ENCODE measurements at regions not wholly inside any gene's neighbourhood (a gene's known extent, or its start where the extent isn't known, plus 50 kb on each side); places are given as distances from the start of the nearest gene placed in this dataset.

DNA sequence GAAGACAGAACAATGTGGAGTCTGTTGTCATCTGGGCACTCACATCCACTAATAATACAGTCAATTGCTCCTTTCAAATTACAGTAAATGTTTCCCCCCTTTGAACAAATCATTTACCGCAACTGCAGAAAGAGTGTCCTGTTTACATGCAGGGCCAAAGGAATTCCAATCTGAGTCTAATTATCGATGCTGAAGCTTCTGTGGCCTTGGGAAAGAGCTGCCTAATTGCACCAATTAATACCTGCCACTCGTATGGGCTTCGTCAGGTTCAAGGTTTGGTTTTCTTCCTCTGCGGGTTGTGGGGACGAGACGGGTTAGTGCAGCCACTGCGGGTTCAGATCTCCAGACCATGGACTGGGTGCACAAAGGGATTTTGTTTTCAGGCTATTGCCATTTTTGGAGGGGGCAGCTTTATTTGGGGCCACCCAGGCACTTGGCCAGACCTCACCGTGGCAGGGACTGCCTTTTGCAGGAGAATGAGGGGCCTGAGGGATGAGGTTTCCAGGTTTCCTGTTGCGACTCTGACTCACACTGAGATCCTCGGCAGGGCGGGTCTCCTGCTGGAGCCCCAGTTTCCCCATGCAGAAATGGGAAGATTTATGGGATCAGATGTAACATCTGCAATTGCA is 147.6 kb downstream of the MIAT start:
- H3K27ac Mint-ChIP-seq, result no peak overlapping the region
- no peak overlapping the region for H3K4me3 Mint-ChIP-seq
- no peaks in the 10 kb centered on the region for H3K9me3 Mint-ChIP-seq
- H3K36me3 Mint-ChIP-seq (ENCODE audit: low read depth), result peaks cover 8% of the 10 kb centered on the region
- H3K27me3 Mint-ChIP-seq, result no peaks in the 10 kb centered on the region
- no peak for DNase-seq
- no peaks in the 10 kb centered on the region for H3K4me1 Mint-ChIP-seq (ENCODE audit: low read depth)

- DNase-seq, result no peak
- Mint-ChIP-seq H3K27ac (no peak overlapping the region), H3K4me1 (ENCODE audit: low read depth) (no peaks in the 10 kb centered on the region), H3K4me3 (no peak overlapping the region), H3K27me3 (no peaks in the 10 kb centered on the region), H3K9me3 (no peaks in the 10 kb centered on the region), H3K36me3 (ENCODE audit: low read depth) (peaks cover 2% of the 10 kb centered on the region)
These were observed 149.2 kb downstream of the MIAT start for GRCh38 chr22:26806445-26807175.

- Mint-ChIP-seq H3K27ac (no peak overlapping the region), H3K27me3 (no peaks in the 10 kb centered on the region), H3K9me3 (peaks cover 4% of the 10 kb centered on the region), H3K4me1 (ENCODE audit: low read depth) (no peaks in the 10 kb centered on the region), H3K36me3 (ENCODE audit: low read depth) (peaks cover 11% of the 10 kb centered on the region), H3K4me3 (no peak overlapping the region)
- DNase-seq, result no peak
These were observed 154.2 kb downstream of the MIAT start for GRCh38 chr22:26811647-26811992.

GRCh38 chr22:26812731-26813130 is 155.3 kb downstream of the MIAT start:
- H3K4me3 Mint-ChIP-seq, result no peak overlapping the region
- H3K27me3 Mint-ChIP-seq, result no peaks in the 10 kb centered on the region
- no peak overlapping the region for H3K27ac Mint-ChIP-seq
- H3K36me3 Mint-ChIP-seq (ENCODE audit: low read depth), result peaks cover 19% of the 10 kb centered on the region
- H3K4me1 Mint-ChIP-seq (ENCODE audit: low read depth), result no peaks in the 10 kb centered on the region
- DNase-seq, result no peak
- H3K9me3 Mint-ChIP-seq, result peaks cover 12% of the 10 kb centered on the region

DNA sequence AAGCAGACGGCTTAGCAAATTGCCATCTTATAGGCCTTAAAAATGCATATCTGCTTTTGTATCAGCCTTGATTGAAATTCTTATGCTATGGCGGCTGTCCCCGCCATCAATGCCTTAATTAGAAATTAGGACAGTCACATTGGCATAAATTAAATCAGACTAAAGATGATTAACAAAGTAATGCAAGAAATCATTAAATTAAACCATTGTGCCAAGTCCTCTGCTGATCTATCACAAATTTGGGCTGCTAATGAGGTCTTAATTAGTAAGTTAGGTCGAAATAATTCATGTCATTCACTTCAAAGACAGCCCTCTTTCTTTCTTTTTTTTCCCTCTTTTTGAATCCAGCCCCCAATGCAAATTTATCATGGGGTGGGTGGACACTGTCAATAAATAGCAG is 159.3 kb downstream of the MIAT start:
- H3K4me1 Mint-ChIP-seq (ENCODE audit: low read depth), result no peaks in the 10 kb centered on the region
- H3K9me3 Mint-ChIP-seq, result peaks cover 19% of the 10 kb centered on the region
- no peak for DNase-seq
- H3K36me3 Mint-ChIP-seq (ENCODE audit: low read depth), result peaks cover 28% of the 10 kb centered on the region
- H3K4me3 Mint-ChIP-seq, result no peak overlapping the region
- no peaks in the 10 kb centered on the region for H3K27me3 Mint-ChIP-seq
- no peak overlapping the region for H3K27ac Mint-ChIP-seq

GRCh38 chr22:26817926-26818325 is 160.5 kb downstream of the MIAT start:
- Mint-ChIP-seq H3K27me3 (no peaks in the 10 kb centered on the region), H3K27ac (no peak overlapping the region), H3K4me1 (ENCODE audit: low read depth) (no peaks in the 10 kb centered on the region), H3K36me3 (ENCODE audit: low read depth) (peaks cover 28% of the 10 kb centered on the region), H3K4me3 (no peak overlapping the region), H3K9me3 (peaks cover 19% of the 10 kb centered on the region)
- no peak for DNase-seq

DNA sequence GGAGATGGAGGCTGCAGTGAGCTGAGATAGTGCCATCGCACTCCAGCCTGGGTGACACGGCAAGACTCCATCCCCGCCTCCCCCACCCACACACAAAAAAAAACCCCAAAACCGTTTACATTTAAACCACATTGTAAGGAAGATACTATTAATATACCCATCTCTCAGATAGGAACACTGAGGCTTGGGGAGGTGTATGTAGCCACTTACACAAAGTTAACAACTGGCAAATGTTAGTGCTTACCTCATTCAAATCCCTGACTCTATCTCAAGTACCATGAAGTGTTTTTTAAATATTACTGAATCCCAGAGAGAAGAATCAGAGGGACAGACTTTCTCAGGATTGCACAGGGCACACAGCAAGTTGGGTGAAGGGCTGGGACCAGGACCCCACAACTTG is 164.5 kb downstream of the MIAT start:
- Mint-ChIP-seq H3K4me1 (ENCODE audit: low read depth) (no peaks in the 10 kb centered on the region), H3K27me3 (no peaks in the 10 kb centered on the region), H3K36me3 (ENCODE audit: low read depth) (peaks cover 17% of the 10 kb centered on the region), H3K4me3 (no peak overlapping the region), H3K9me3 (peaks cover 15% of the 10 kb centered on the region), H3K27ac (no peak overlapping the region)
- DNase-seq, result no peak

DNA sequence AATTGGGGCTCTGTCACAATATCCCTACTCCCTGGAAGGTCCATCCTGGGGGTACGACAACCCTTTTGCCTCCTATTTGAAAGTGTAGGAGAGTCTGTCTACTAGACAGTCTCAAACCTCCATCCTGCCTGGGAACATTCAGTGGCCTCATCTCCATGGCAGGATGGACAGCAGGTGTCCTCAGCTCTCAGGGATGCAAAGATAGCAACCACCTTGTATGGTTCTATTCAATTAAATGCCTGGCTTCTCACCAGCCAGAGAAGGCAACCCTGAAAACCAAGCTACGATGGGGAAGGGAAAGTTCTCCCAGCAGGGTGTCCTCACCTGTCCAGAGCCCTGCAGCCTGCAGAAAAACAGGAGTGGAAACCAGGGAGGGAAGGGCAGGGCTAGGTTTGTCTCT is 164.9 kb downstream of the MIAT start:
- Mint-ChIP-seq H3K9me3 (peaks cover 11% of the 10 kb centered on the region), H3K27me3 (no peaks in the 10 kb centered on the region), H3K36me3 (ENCODE audit: low read depth) (peaks cover 13% of the 10 kb centered on the region), H3K4me1 (ENCODE audit: low read depth) (no peaks in the 10 kb centered on the region), H3K4me3 (no peak overlapping the region), H3K27ac (no peak overlapping the region)
- no peak for DNase-seq

GRCh38 chr22:26823966-26824365 is 166.6 kb downstream of the MIAT start:
- Mint-ChIP-seq H3K4me1 (ENCODE audit: low read depth) (no peaks in the 10 kb centered on the region), H3K9me3 (no peaks in the 10 kb centered on the region), H3K36me3 (ENCODE audit: low read depth) (peaks cover 2% of the 10 kb centered on the region), H3K27ac (no peak overlapping the region), H3K4me3 (no peak overlapping the region), H3K27me3 (no peaks in the 10 kb centered on the region)
- no peak for DNase-seq

DNA sequence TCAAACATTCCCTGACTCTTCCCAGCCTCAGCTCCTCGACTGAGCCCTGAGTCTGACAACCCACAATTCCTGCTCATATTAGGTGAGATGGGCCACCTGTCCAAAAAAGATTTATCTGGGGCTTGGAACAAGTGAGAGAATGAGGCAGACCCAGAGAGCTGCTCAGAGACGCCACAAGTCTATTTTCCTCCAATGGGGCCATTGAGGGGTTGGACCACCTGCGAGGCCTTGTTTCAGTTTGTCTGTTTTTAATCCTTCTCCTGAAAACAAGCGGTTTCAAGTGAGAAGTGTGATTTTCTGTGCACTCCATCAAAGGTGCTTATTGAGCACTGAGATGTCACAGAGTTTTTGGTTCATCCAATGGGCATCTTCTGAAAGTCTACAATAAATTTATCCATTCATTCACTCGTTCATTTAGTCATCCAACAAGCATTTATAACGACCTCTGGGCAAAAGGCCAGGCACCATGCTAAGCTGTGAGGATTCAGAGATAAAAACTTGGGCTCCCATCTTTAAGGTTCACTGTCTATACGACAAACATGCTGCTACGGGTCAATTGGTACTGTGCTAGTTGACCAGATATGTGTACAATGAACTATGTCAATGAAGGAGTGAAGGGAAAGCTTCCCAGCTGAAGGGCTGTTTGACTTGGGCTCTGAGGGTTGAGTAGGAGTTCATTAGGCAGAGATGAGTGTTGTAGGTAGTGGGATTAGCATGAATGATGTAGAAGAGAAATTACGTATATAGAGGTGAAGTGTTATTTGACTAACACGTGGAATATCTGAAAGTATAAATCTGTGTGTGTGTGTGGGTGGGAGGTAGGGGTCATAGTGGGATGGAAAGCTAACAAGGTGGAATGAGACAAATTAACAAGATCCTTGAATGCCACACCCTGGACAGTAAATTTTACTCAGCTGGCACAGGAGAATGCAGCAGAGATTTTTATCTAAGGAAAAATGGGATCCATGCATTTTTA is 168.9 kb downstream of the MIAT start:
- no peak for DNase-seq
- Mint-ChIP-seq H3K4me1 (ENCODE audit: low read depth) (no peaks in the 10 kb centered on the region), H3K9me3 (no peaks in the 10 kb centered on the region), H3K27me3 (no peaks in the 10 kb centered on the region), H3K27ac (no peak overlapping the region), H3K4me3 (no peak overlapping the region), H3K36me3 (ENCODE audit: low read depth) (no peaks in the 10 kb centered on the region)

GRCh38 chr22:26827611-26828010 is 170.2 kb downstream of the MIAT start:
- Mint-ChIP-seq H3K9me3 (no peaks in the 10 kb centered on the region), H3K27ac (no peak overlapping the region), H3K4me3 (no peak overlapping the region), H3K36me3 (ENCODE audit: low read depth) (no peaks in the 10 kb centered on the region), H3K27me3 (no peaks in the 10 kb centered on the region), H3K4me1 (ENCODE audit: low read depth) (no peaks in the 10 kb centered on the region)
- DNase-seq, result no peak

DNA sequence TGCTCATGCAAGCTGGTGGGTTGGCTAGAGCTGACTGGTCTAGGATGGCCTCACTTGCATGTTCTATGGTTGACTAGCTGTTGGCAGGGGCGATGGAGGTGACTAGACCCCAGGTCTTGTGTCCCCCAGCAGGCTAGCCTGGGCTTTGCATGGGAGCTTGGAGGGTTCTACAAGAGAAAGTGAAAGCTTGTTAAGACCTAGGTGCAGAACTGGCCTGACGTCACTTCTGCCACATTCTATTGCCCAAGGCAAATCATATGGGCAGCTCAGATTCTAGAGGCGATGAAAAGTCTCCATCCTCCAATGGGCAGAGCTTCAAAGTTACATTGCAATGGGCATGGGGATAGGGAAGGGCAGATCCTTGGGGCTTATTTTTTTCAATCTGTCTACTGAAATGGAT is 170.9 kb downstream of the MIAT start:
- Mint-ChIP-seq H3K27ac (no peak overlapping the region), H3K36me3 (ENCODE audit: low read depth) (no peaks in the 10 kb centered on the region), H3K9me3 (no peaks in the 10 kb centered on the region), H3K27me3 (no peaks in the 10 kb centered on the region), H3K4me1 (ENCODE audit: low read depth) (no peaks in the 10 kb centered on the region), H3K4me3 (no peak overlapping the region)
- no peak for DNase-seq

GRCh38 chr22:26830837-26831236 is 173.4 kb downstream of the MIAT start:
- Mint-ChIP-seq H3K27me3 (no peaks in the 10 kb centered on the region), H3K9me3 (no peaks in the 10 kb centered on the region), H3K4me3 (no peak overlapping the region), H3K27ac (no peak overlapping the region), H3K4me1 (ENCODE audit: low read depth) (no peaks in the 10 kb centered on the region), H3K36me3 (ENCODE audit: low read depth) (no peaks in the 10 kb centered on the region)
- no peak for DNase-seq

GRCh38 chr22:26835023-26835422 is 177.6 kb downstream of the MIAT start:
- no peaks in the 10 kb centered on the region for H3K9me3 Mint-ChIP-seq
- H3K27ac Mint-ChIP-seq, result no peak overlapping the region
- no peaks in the 10 kb centered on the region for H3K4me1 Mint-ChIP-seq (ENCODE audit: low read depth)
- no peak overlapping the region for H3K4me3 Mint-ChIP-seq
- H3K36me3 Mint-ChIP-seq (ENCODE audit: low read depth), result no peaks in the 10 kb centered on the region
- no peaks in the 10 kb centered on the region for H3K27me3 Mint-ChIP-seq
- DNase-seq, result no peak
